GM18519 (cell line): ENCODE measurements at regions not wholly inside any gene's neighbourhood (a gene's known extent, or its start where the extent isn't known, plus 50 kb on each side); places are given as distances from the start of the nearest gene placed in this dataset.

ENCODE experiments used
- ATAC-seq: cut with Tn5 transposase; IDR thresholded peaks from one replicate; pipeline ENCODE4 v1.9.1; 2021; ENCODE audit warnings: mild to moderate bottlenecking, moderate library complexity; ENCODE audit not compliant: unreplicated experiment, low FRiP score

- no peak for ATAC-seq
Measured at GRCh38 chr3:44012160-44012899, 229.4 kb upstream of the TOPAZ1 start.

GRCh38 chr3:44013967-44014366, 227.7 kb upstream of the TOPAZ1 start:
- ATAC-seq, result no peak

GRCh38 chr3:44015170-44015569, 226.5 kb upstream of the TOPAZ1 start:
- ATAC-seq, result no peak

GRCh38 chr3:44016818-44017217, 224.9 kb upstream of the TOPAZ1 start:
- ATAC-seq, result no peak

- no peak for ATAC-seq
Measured at GRCh38 chr3:44018926-44019325, 222.8 kb upstream of the TOPAZ1 start.

- no peak for ATAC-seq
Measured at GRCh38 chr3:44019736-44020135, 221.9 kb upstream of the TOPAZ1 start.

- no peak for ATAC-seq
Measured at GRCh38 chr3:44020143-44020542, 221.5 kb upstream of the TOPAZ1 start.

GRCh38 chr3:44021651-44022594, 219.8 kb upstream of the TOPAZ1 start:
- no peak for ATAC-seq

- ATAC-seq, result no peak
Measured at GRCh38 chr3:44023961-44024593, 217.6 kb upstream of the TOPAZ1 start.

- ATAC-seq, result no peak
Measured at GRCh38 chr3:44026220-44026865, 215.3 kb upstream of the TOPAZ1 start.

GRCh38 chr3:44029100-44029499, 212.6 kb upstream of the TOPAZ1 start:
- no peak for ATAC-seq

GRCh38 chr3:44030285-44030684, 211.4 kb upstream of the TOPAZ1 start:
- ATAC-seq, result no peak

GRCh38 chr3:44030687-44031305, 210.9 kb upstream of the TOPAZ1 start:
- ATAC-seq, result no peak

GRCh38 chr3:44031387-44032380, 210.0 kb upstream of the TOPAZ1 start:
- no peak for ATAC-seq

GRCh38 chr3:44032487-44032886, 209.2 kb upstream of the TOPAZ1 start:
- no peak for ATAC-seq

GRCh38 chr3:44033123-44033522, 208.6 kb upstream of the TOPAZ1 start:
- ATAC-seq, result no peak

GRCh38 chr3:44036850-44037249, 204.8 kb upstream of the TOPAZ1 start:
- ATAC-seq, result no peak

- no peak for ATAC-seq
Measured at GRCh38 chr3:44039006-44039405, 202.7 kb upstream of the TOPAZ1 start.

GRCh38 chr3:44041726-44042125, 200.0 kb upstream of the TOPAZ1 start:
- ATAC-seq, result no peak
